Lung microvascular endothelial cell (primary cell): ENCODE measurements at regions not wholly inside any gene's neighbourhood (a gene's known extent, or its start where the extent isn't known, plus 50 kb on each side); places are given as distances from the start of the nearest gene placed in this dataset.

Experiments used
- DNase-seq, 2 donors: peaks; one replicate each; pipeline versions ENCODE4 v3.0.0 to v3.0.0-alpha.2; 2010; ENCODE audit warnings: low read depth in 2 of 2

DNA sequence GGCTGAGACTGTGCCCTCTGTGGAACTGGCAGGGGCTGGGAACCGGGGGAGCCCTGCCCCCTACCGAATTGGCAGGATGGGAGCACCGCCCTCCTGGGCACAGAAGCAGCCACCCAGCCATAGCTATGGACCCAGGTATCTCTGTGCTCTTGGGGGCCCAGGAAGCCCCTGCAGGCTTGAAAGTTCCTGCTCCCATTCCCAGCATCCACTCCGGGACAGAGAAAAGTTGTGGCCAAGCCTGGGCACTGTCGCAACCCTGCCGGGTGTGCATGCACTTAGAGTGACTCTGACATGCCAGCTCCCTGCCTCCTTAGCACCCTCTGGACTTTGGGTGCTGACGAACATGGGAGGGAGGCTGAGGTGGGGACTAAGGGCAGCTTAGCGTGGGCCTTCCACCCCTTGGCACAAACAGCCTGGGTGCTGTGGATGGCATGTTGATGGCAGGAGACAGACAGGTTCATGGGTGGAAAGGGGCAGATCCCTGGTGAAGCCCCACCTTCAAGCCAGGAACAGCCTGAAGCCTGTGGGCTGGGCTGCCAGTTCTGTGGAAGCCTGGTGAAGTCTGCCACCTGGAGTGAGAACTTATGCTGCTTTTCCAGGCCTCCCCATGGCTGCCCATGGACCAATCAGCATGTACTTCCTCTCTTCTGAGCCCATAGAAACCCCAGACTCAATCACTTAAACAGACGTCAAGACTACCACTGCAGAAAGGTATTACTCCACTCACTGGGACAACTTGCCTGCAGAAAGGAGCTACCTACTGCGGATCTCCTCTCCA is 279.0 kb downstream of the ATXN7L3B start:
- no peak for DNase-seq

DNA sequence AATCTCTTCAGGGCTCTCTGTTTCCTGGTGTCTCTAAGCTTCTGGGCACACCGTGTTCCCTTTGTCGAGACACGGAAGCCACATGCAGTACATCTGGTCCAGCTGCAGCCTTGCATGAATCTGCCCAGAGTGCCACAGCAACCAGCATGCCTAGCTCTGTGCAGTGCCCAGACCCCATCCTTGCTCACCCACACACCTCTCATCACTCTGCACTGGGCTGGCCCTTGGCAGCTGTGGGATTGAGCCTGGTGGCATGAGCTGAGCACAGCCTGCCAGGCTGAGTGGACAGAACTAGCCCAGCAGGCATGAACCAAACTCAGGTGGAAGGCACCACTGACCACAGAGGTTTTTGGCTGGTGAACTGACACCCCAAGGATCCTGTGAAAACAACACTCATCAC is 279.9 kb downstream of the ATXN7L3B start:
- DNase-seq: no peak

DNA sequence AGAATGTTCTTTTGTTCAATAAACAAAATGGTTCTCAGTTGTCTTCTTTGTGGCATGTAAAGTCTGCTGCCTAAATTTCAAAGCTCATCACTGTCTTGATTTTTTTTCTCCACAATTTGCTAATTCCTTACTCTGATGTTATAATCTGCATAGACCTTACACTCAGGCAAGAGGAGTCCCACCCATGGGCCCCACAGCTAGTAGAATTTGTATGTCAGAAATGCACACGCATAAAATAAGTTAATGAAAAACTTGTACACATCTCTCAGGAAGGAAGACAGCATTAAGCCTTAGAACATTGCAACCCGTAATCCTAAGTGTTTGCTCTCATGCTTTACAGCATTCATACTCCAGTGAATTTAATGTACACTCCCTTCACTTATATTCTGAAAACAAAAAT is 280.8 kb downstream of the ATXN7L3B start:
- DNase-seq: no peak

DNA sequence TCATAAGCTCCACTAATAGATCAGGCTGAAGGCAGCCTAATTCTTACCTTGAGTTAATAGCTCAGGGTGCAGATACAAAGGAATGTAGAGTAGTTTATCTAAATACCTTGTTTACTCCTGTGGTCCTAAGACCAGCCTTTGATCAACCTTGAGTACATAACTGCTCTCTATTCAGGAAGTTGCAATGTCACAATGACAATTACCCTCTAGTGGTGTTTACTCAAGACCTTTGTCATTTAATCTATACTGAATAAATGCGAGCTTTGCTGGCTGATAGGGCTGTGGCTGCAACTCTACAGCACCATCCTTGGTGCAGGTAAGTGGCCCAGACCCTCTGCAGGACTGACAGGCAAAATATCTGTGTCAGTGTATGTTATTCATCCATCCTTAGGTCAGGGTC is 282.7 kb downstream of the ATXN7L3B start:
- DNase-seq: no peak

DNA sequence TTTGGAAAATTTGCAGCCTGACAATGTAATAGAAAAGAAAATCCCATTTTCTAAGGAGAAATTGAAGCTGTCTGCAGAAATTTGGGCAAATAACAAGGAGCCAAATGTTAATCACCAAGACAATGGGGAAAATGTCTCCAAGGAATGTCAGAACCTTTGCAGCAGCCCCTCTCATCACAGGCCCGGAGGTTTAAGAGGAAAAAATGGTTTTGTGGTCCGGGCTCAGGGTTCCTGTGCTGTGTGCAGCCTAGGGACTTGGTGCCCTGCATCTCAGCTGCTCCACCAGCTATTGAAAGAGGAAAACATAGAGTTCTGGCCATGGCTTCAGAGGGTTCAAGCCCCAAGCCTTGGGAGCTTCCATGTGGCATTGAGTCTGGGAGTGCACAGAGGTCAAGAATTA is 298.9 kb downstream of the ATXN7L3B start:
- no peak for DNase-seq

GRCh38 chr12:74846116-74846515 is 308.5 kb downstream of the ATXN7L3B start:
- DNase-seq: no peak

DNA sequence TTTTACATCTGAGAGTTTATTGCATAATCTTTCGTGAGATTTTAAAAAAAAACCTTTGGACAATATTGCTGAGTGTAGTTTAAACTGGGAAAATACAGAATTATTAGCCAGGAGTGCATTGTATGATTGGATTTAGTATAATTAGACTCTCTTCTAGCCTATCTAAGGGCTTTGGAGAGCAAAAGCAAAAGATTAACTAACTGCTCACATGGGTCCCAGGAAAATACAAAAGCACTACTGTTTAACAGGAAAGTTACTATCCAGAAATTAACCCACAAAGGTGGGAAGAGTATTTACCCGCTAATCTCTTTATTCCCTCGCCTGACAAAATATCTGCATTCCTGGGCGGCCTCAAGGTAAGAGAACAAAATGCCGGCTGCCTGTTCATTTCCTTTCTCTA is 309.5 kb downstream of the ATXN7L3B start:
- DNase-seq: no peak

DNA sequence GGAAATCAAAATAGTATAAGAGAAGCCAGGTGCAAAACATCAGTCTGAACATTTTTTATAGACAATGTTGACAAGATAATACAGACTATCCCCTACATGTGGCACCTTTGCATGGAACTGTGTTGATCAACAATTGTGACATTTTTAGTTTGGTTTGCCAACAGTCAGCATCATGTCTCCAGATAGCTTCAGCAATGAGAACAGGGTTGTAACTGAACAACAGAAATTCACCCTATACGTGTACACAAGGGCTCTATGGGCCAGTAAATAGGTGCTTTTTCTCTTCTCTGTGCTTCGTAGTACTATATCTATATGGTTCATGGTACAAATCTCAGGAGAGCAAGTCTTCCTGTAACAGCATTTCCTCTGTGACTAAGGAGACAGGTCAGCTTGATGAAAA is 310.4 kb downstream of the ATXN7L3B start:
- DNase-seq: no peak

DNA sequence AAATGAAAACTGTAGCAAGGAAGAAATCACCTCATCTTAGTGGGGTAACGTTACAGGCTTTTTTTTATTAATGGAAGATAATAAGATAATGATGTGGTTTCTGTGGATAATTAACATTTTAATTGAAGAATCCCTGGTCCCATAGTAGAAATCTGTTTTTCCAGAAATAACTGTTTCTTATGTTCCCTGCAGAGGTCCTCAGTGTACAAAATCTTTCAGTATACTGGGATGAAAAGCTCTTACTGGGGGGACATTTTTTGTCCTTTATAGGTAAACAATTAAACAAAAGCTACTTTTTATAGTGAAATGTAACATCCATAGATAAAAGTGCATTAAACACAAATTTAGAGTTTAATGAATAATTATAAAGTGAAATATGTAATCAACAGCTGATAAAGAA is 312.2 kb downstream of the ATXN7L3B start:
- DNase-seq: no peak

GRCh38 chr12:74871817-74872216 is 334.2 kb downstream of the ATXN7L3B start:
- DNase-seq: no peak

GRCh38 chr12:74885775-74886174 is 323.9 kb downstream of the KCNC2 start:
- DNase-seq: no peak

DNA sequence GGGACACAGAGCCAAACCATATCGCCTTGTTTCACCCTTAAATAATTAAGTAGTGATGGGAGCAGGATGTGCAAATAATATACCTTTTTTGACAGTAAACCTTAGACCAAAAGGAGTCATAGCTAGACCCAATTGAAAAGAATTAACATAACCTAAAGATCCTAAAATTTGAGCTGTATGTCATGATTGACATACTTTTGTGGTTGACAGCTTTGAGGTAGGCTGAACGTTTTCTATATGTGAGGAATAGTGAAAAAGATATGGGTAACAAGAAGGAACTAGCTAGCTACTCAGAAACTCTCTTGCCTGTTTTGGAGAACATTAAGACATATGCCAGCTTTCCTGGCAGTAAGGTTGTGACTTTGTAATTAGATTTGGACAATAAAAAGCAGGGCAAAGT is 320.6 kb downstream of the KCNC2 start:
- no peak for DNase-seq

- DNase-seq: peak in 1 of 2 donors; percentile 75
Measured at GRCh38 chr12:74889563-74890236, 319.9 kb downstream of the KCNC2 start.

DNA sequence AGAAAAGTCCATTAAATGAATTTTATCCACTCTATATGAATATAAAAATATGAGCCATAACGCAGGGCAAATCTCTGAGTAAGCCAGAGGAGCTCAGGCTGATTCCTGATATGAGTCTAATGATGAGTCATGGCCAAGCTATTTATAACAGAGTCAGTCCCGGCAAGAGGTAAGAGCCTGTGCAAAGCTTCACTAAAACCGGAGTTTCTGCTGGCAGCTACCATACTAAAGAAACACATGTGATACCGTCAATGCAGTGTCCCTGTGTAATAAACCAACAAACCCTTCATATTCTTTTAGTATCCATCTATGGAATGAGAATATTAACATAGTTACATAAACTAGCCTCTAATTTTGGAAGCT is 319.4 kb downstream of the KCNC2 start:
- peak; percentile 41 to 88 for DNase-seq

- DNase-seq: no peak
Measured at GRCh38 chr12:74891083-74891668, 318.5 kb downstream of the KCNC2 start.

DNA sequence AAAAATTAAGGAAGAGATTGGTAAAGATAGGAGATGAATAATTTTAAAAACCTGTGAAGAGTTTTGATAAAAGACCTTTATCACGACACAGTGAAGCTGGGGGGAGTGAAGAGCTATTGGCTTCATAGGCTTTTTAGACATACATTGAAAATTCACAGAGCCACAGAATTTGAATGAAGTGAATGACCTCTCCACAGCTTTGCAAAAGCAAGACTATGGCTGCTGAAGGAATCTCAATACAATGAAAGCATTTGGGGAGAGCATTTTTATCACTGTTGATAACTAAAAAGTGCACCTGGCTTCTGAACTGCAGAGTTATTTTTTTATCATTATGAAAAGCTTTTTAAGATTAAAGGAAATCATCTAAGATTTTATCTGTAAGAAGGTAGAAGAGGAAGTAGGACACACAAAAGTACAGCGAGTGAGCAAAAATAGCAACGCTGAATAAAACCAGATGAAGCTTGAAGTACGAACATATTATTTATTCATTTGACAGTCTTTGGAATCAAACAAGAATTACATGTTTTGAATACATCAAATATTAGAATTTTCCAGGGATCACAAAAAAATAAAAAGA is 317.5 kb downstream of the KCNC2 start:
- DNase-seq: no peak

- no peak for DNase-seq
Measured at GRCh38 chr12:74896186-74896585, 313.5 kb downstream of the KCNC2 start.

DNA sequence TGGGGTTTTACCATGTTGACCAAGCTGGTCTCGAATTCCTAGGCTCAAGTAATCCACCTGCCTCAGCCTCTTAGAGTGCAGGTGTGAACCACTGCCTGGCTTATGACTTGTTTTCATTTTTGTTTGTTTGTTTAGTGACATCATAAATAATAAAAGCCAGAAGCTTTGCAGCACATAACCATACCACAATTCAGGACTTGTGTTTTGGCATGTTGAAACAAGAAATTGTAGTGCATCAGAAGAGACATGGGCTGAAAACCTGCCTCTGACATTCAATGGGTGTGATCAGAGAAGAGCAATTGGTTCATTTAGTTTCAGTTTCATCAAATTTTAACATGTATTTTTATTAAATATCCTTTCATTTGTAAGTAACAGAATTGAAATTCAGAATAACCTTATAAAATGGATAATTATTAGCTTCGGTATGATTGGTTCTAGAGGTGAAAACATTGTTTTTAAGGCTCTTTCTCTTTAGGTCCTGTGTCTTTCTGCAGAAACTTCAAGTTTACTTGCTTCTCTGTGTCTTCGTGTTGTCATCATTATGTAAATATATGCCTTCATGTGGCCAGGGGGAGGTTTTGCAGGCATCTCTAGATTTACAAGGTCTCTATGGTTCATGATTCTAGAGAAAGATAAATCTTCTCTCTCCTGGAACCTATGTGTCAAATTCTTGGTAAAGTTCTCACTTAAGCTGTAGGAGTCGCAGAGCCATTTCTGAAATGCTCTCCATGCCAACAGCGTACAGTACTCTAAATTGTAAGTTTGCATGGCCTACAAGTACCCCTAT is 312.0 kb downstream of the KCNC2 start:
- no peak for DNase-seq

- no peak for DNase-seq
Measured at GRCh38 chr12:74899031-74899829, 310.4 kb downstream of the KCNC2 start.

- DNase-seq: no peak
Measured at GRCh38 chr12:74900232-74900631, 309.4 kb downstream of the KCNC2 start.

DNA sequence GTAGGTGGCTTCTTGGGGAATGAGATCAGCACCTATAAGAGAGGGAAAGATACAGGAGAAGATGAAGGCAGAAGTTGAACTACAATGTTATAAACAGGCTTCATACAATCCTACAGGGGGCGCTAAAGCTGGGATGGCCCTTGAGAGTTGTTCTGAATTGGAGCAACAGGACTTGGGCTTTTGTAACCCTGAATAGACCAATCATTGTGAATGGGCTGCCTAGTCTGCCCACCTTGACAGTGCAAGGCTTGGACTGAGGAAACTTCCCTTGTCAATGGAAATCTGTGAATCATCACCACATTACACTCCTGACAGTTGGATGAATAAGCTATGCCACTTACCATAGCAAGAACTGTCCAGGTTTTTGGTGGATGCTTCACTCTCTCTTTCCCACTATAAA is 306.1 kb downstream of the KCNC2 start:
- DNase-seq: no peak
